Aorta (tissue), 5 donors: ENCODE measurements at regions not wholly inside any gene's neighbourhood (a gene's known extent, or its start where the extent isn't known, plus 50 kb on each side); places are given as distances from the start of the nearest gene placed in this dataset.
"Not testable (repeated sequence)": the region's sequence is repeated elsewhere in the genome, so short reads cannot be mapped to it uniquely, and the experiment has no call there.

ENCODE experiments used
- ATAC-seq: fragments of 200-7000 bp; cut with Tn5 transposase; one replicate; pipeline ENCODE4 v1.9.1; 2022; ENCODE audit warnings: moderate library complexity; ENCODE audit not compliant: low FRiP score
- DNase-seq, 2 donors: peaks; one replicate each; pipeline ENCODE4 v3.0.0-alpha.2; 2020
- H3K27ac ChIP-seq, 2 donors: one replicate each; pipeline ENCODE4 v1.5.1; 2013; ENCODE audit warnings: low read length in 2 of 2, mild to moderate bottlenecking in 2 of 2, moderate library complexity in 2 of 2, control low read depth in 1 of 2, inconsistent platforms in 1 of 2, low read depth in 1 of 2
- H3K27me3 ChIP-seq, 2 donors: one replicate each; pipeline ENCODE4 v1.6.1; 2013; ENCODE audit warnings: control low read depth in 1 of 2, low read length in 1 of 2, mild to moderate bottlenecking in 1 of 2, moderate library complexity in 1 of 2; ENCODE audit not compliant: insufficient read depth in 2 of 2, control insufficient read depth in 1 of 2
- H3K36me3 ChIP-seq, 2 donors: one replicate each; pipeline ENCODE4 v1.6.1; 2013; ENCODE audit warnings: control low read depth in 1 of 2, low read length in 1 of 2, mild to moderate bottlenecking in 1 of 2; ENCODE audit not compliant: insufficient read depth in 2 of 2, control insufficient read depth in 1 of 2
- H3K4me1 ChIP-seq, 2 donors: one replicate each; pipeline ENCODE4 v1.6.1; 2013; ENCODE audit warnings: low read length in 2 of 2, control low read depth in 1 of 2, mild to moderate bottlenecking in 1 of 2, moderate library complexity in 1 of 2; ENCODE audit not compliant: insufficient read depth in 2 of 2, control insufficient read depth in 1 of 2
- H3K4me3 ChIP-seq, 2 donors: one replicate each; pipeline ENCODE4 v1.5.1; 2013; ENCODE audit warnings: low read length in 2 of 2, control low read depth in 1 of 2, mild to moderate bottlenecking in 1 of 2
- H3K9me3 ChIP-seq: one replicate; pipeline ENCODE4 v1.6.1; 2013; ENCODE audit warnings: mild to moderate bottlenecking, low read length; ENCODE audit not compliant: control insufficient read depth
- WGBS, 2 donors: extraction: QIAGEN DNeasy Blood & Tissue Kit; methylation state at CpG; one replicate each; pipeline ENCODE4 v1.1.7; 2013; 5-methylcytosine and 5-hydroxymethylcytosine counted together
- intact Hi-C, 2 donors: fragments of 100-400 bp; cut with DNase I; formaldehyde crosslinking; loops; one replicate each; pipeline versions ENCODE4 v1.14.2 to v1.15.0; 2022
- donor health status: healthy with polysubstance abuse.
- donor health status: Bipolar disorder and iron deficiency.
- donor health status: DM: no; HTN: no; CAD: no.
- donor health status: DM: no; HTN: no; CAD: no.
- donor health status: DM: yes; HTN: yes; CAD: no.

DNA sequence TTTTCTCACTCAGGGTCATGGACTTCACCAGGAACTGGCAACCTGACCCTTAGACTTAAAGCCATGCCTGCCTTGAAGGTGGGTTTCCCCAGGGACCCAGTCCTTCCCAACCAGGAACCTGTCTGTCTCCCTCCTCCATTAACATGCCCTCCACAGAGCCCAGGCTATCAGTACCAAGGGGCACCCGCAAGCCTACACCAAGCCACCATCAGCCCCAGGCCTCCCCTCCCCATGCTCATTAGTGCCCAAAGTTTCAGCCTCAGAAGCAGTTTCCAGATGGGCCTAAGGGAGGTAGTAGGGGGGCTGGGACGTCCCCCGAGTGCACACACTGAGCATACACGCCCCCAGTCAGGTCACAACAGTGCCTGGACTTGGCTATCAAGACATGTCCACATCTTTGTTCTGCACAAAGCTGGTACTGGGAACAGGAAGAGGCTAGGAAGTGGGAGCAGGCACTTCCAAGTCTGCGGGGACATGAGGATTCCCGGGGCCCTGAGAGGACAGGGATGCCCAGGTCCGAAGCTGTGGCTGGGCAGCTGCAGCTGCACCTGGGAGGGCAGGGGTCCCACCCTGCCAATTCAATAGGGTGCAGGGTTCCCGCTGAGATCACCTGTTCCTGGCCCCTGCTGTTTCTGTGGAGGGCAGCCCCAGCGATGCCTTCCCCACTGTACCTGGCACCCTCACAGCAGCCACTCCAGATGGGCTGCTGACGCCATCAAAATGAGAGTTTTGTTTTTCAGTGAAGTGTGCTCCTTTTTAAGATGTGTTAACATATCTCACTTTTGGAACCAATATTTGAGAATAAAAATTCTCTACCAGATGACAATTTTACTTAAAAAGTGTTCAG, 731.4 kb downstream of the NR4A2 start:
- Histone ChIP-seq H3K9me3 (no peaks in the 10 kb centered on the region), H3K4me1 (no peaks in the 10 kb centered on the region), H3K4me3 (no peak overlapping the region), H3K27ac (no peak overlapping the region), H3K36me3 (no peaks in the 10 kb centered on the region), H3K27me3 (no peaks in the 10 kb centered on the region)
- DNase-seq (peak in 1 of 2 donors; percentile 26), ATAC-seq (peak; percentile 33)
- WGBS, 2 donors = 84 to 87% methylated on average over 10 of the region's 10 CpGs
- intact Hi-C loops = no loop called here

GRCh38 chr2:155600296-155600695, 732.2 kb downstream of the NR4A2 start:
- H3K27ac ChIP-seq = no peak overlapping the region
- H3K36me3 ChIP-seq = no peaks in the 10 kb centered on the region
- no peaks in the 10 kb centered on the region for H3K27me3 ChIP-seq
- DNase-seq (no peak), ATAC-seq (no peak)
- H3K4me3 ChIP-seq = no peak overlapping the region
- H3K9me3 ChIP-seq = no peaks in the 10 kb centered on the region
- no peaks in the 10 kb centered on the region for H3K4me1 ChIP-seq
- intact Hi-C loops = no loop called here
- 82 to 84% methylated on average over 10 of the region's 10 CpGs for WGBS, 2 donors

GRCh38 chr2:155599834-155600233, 732.7 kb downstream of the NR4A2 start:
- Histone ChIP-seq H3K27ac (no peak overlapping the region), H3K9me3 (no peaks in the 10 kb centered on the region), H3K4me1 (no peaks in the 10 kb centered on the region), H3K36me3 (no peaks in the 10 kb centered on the region), H3K27me3 (no peaks in the 10 kb centered on the region), H3K4me3 (no peak overlapping the region)
- DNase-seq = peak in 1 of 2 donors; percentile 73
- ATAC-seq = peak; percentile 19
- intact Hi-C loops = no loop called here
- 91 to 92% methylated on average over 5 of the region's 5 CpGs for WGBS, 2 donors

DNA sequence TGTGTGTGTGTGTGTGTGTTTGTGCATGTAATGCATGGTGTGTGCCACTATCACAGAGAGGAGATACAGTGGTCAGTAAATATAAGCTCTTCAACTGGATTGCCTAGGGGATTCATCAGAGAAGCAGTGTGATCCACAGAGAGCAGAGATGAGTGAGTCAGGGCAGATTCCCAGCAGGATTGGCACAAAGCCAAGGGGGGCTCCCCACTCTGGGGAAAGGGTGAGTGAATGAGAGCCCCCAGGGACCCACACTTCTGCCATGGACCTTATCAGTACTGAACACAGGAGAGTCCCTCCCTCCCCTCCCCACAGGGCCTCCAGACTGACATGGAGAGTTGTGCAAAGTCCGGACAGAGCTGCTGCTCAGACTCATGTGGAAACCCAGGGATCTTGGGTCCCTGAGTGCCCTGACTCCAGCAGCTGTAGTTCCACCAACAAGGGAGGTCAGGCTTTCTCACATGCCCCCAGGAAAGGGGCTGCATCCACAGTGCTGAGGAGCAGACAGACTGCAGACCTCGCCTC, 748.8 kb downstream of the NR4A2 start:
- ATAC-seq = peak; percentile 38
- H3K27ac ChIP-seq = no peak overlapping the region
- no peaks in the 10 kb centered on the region for H3K4me1 ChIP-seq
- peaks cover 2% of the 10 kb centered on the region for H3K9me3 ChIP-seq
- H3K27me3 ChIP-seq = no peaks in the 10 kb centered on the region
- no peak for DNase-seq
- no peak overlapping the region for H3K4me3 ChIP-seq
- WGBS, 2 donors = 55 to 68% methylated on average over 2 of the region's 2 CpGs
- intact Hi-C loops = no loop called here
- no peaks in the 10 kb centered on the region for H3K36me3 ChIP-seq

DNA sequence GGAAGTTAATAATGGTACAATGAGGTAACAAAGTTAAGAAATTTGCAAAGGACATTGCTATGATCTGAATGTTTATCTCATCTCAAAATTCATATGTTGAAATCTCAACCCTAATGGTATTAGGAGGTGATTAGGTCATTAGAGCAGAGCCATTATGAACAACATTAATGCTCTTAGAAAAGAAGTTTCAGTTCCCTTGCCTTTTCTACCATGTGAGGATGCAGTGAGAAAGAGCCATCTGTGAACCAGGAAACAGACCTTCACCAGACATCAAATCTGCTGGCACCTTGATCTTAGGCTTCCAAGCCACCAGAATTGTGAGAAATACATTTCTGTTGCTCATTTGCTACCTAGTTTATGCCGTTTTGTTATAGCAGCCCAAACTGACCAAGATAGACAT, 757.6 kb downstream of the NR4A2 start:
- intact Hi-C loops = no loop called here
- WGBS, 2 donors = 67 to 82% methylated on average over 1 of the region's 1 CpG
- H3K27me3 ChIP-seq = no peaks in the 10 kb centered on the region
- H3K4me1 ChIP-seq = no peaks in the 10 kb centered on the region
- DNase-seq (no peak), ATAC-seq (no peak)
- no peaks in the 10 kb centered on the region for H3K36me3 ChIP-seq
- no peak overlapping the region for H3K27ac ChIP-seq
- no peaks in the 10 kb centered on the region for H3K9me3 ChIP-seq
- no peak overlapping the region for H3K4me3 ChIP-seq

DNA sequence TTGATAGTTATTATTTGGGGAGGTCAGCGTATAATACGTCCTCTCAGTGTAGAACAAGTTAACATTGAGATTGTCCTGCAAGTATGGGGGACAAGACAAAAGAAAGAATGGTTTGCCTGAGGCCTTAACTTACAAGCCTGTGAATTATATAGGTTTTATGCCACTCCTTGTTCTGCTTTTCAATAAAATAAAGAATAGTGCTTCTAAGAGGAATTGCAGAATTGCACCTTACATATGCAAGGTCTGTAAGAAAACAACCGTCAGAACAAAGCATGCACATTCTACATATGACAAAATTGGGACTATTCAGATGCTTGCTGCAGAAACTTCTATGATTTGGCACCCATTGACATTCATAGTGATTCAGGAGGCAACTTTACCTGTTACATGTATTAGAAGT, 785.0 kb downstream of the NR4A2 start:
- H3K4me3 ChIP-seq = no peak overlapping the region
- intact Hi-C loops = no loop called here
- ATAC-seq (no peak), DNase-seq (no peak)
- no peak overlapping the region for H3K27ac ChIP-seq
- H3K36me3 ChIP-seq = no peaks in the 10 kb centered on the region
- no peaks in the 10 kb centered on the region for H3K27me3 ChIP-seq
- H3K4me1 ChIP-seq = no peaks in the 10 kb centered on the region
- H3K9me3 ChIP-seq = no peaks in the 10 kb centered on the region
- WGBS, 2 donors = 90 to 92% methylated on average over 3 of the region's 3 CpGs

DNA sequence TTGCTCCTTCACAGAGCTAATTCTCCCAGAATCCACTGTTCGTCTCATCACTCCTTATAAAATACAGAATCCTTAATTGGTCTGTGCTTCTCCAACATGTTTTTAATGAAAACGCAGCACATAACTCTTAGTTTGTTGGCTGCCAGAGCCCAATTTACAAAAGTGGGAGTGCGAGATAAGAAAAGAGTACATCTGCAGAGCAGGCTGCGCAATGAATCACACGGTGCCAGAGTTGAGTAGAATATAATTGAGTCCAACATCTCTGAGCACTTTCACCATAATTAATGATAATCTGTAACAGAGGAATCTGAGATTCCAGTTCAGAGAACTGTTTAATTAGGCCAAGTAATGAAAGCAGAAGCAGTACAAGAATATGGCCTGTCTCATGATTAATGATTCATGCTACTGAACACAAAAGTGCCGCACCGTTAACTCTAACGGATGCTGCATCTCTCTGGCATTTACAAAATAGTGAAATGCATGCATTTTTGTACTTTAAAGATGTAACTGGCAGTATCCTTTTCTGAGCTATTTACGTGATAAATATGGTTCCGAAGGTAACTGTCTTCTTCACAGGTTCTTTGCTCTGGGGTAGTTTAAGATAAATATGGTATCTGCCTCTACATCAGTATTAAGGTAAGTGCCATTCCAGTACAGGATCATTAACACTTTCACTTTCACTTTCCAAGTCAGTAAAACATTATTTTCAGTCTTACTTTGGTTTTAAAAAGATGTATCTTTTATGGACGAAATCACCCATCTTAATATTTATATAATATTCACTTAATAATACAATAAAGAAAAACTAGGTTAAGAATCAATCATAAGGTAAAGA, 785.6 kb downstream of the NR4A2 start:
- WGBS, 2 donors = 70 to 79% methylated on average over 11 of the region's 11 CpGs
- Histone ChIP-seq H3K4me3 (peak overlapping the region in 1 of 2 donors; percentile 26), H3K27ac (no peak overlapping the region), H3K36me3 (no peaks in the 10 kb centered on the region), H3K9me3 (no peaks in the 10 kb centered on the region), H3K27me3 (no peaks in the 10 kb centered on the region), H3K4me1 (no peaks in the 10 kb centered on the region)
- no peak for ATAC-seq
- DNase-seq = no peak
- intact Hi-C loops = no loop called here

DNA sequence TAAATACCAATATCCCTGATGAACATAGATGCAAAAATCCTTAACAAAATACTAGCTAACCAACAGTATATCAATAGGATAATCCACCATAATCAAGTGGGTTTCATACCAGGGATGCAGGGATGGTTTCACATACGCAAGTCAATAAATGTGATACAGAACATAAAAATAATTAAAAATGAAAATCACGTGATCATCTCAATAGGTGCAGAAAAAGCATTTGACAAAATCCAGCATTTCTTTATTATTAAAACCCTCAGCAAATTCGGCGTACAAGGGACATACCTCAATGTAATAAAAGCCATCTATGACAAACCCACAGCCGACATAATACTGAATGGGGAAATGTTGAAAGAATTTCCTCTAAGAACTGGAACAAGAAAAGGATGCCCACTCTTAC, 793.5 kb downstream of the NR4A2 start:
- H3K27me3 ChIP-seq, intact Hi-C loops, H3K4me1 ChIP-seq, DNase-seq, ATAC-seq, H3K9me3 ChIP-seq, H3K27ac ChIP-seq, H3K36me3 ChIP-seq, H3K4me3 ChIP-seq: not testable (repeated sequence)
- 86 to 90% methylated on average over 5 of the region's 5 CpGs for WGBS, 2 donors
